HG03469 (cell line): ENCODE measurements at regions not wholly inside any gene's neighbourhood (a gene's known extent, or its start where the extent isn't known, plus 50 kb on each side); places are given as distances from the start of the nearest gene placed in this dataset.
A peak's percentile ranks its signal among the peaks of the same experiment; 100 is the strongest.

ENCODE experiments used
- ATAC-seq: cut with Tn5 transposase; IDR thresholded peaks from one replicate; pipeline ENCODE4 v1.9.1; 2021; ENCODE audit warnings: mild to moderate bottlenecking, moderate library complexity, moderate number of reproducible peaks; ENCODE audit not compliant: unreplicated experiment

DNA sequence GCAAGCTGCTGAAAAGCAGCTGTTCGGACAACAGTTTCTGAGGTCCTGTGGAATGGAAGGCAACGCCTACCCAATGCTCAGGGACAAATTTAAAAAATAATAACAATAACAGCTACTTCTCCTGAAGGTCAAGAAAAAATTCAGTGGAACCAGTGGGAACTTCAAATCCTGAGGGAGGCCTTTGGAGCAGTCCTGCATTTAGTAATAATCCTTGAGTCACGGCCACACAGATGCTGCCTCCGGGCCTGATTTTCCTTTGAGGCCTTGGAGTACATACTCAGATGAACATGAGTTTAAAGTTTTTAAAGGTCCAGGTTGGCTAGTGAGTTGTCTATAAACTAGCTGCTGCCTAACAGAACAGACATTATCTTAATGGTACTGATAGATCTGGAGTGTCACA lies 268.0 kb downstream of the MSRB3 start:
- ATAC-seq = no peak

- ATAC-seq = peak; percentile 99
Observed at GRCh38 chr12:65556676-65557437, 267.4 kb upstream of the HMGA2 start.

DNA sequence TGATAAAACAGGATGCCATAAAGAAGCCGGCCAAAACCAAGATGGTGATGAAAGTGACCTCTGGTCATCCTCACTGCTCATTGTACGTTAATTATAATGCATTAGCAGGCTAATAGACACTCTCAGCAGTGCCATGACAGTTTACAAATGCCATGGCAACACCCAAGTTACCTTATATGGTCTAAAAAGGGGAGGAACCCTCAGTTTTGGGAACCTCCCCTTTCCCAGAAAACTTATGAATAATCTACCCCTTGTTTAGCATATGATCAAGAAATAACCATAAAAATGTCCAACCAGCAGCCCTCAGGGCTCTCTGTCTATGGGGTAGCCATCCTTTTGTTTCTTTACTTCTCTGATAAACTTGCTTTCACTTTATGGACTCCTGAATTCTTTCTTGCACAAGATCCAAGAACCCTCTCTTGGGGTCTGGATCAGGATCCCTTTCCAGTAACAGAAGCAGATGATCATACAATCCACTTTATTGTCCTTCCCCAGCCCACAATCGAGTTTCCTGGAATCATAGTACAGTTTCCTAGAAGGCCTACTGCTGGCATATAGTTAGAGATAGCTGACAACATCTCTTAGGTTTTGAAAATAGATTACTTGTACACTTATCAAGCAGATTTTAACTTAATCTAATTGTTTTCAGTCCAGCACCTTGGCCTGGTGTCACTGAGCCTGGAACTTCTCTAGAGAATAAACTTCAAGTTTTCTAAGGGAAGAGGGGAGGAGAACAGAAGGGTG lies 266.7 kb upstream of the HMGA2 start:
- ATAC-seq = no peak

- ATAC-seq = no peak
Observed at GRCh38 chr12:65560286-65560685, 264.0 kb upstream of the HMGA2 start.

- ATAC-seq = no peak
Observed at GRCh38 chr12:65561798-65562382, 262.4 kb upstream of the HMGA2 start.

GRCh38 chr12:65565601-65566560 lies 258.4 kb upstream of the HMGA2 start:
- ATAC-seq = no peak

- ATAC-seq = no peak
Observed at GRCh38 chr12:65566751-65567150, 257.5 kb upstream of the HMGA2 start.

DNA sequence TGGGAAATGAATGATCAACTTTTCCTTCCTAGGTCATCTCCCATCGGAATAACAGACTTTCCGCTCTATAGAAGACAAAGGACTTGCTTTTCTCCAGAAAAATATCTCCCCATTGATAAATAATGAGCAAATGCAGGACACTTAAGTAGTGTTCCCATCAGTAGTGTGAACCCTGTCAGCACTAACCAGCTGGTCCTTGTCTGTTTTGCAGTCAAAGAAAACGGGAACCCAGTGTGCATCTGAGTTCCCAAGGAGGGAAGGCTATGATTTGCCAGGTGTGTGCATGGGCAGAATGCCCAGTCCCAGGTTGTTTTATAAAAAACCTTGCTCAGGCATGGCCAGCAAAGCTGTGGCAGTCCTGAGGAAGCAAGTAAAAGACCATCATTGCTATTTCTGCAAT lies 256.5 kb upstream of the HMGA2 start:
- ATAC-seq = no peak

- no peak for ATAC-seq
Observed at GRCh38 chr12:65568517-65568916, 255.8 kb upstream of the HMGA2 start.

GRCh38 chr12:65570451-65571130 lies 253.7 kb upstream of the HMGA2 start:
- ATAC-seq = no peak

- ATAC-seq = no peak
Observed at GRCh38 chr12:65574867-65575266, 249.4 kb upstream of the HMGA2 start.

DNA sequence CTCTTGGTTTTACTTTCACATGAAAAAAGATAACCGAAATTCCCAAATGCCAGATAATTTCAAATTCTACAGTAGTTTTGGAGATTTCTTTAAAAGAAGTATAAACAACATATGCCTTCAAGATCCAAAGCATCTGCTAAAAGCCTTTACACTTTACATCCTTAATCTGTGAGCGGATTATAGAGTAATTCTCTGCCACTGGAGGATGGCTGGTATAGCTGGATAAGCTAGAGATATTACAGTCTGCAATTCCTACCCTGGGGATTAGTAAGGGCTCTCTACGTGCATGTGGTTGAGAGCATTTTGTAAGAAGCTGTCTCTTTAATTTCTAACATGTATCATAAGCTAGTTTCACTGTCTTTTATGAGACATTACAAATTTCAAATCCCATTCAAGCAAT lies 240.3 kb upstream of the HMGA2 start:
- ATAC-seq = no peak

DNA sequence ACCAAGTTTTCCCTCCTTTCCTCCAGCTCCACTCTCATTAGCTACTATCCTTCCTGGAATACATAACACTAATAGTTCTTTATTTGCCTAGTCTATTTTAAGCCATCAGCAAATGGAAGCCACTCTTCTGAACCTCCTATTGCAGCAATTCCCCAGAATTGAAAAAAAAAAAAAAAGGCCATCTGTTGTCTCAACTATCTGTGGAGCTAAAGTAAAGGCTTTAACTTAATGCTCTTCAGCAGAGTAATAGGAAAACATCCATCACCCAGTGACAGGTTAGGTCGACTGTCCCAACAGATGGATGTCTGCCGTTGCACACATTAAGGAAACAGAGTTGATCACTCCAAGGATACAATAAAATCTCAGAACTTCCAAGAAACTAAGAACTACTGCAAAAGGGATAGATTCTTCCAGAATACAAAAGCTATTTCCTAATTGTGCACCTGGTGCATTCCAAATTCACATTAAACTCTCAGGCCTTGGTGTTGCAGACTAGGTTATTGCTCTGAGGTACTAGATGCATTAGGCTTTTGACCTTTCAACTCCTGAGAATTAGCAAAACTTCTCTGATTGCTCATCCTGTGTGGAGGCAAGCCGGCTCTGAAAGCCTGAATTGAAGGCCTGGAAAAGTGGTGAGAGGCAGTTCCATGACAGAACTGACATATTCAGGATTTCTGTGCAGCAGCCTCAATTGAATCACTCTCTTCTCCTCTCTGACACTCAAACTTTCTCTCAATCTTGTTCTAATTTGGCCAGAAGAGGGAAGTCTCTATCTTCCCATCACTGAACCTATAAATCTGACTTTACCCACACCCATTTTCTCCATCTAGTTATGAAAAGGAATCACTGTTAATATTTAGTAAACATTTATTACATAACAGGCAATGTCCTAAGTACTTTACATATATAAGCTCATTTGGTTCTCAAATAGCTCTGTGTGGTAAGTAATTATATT lies 238.4 kb upstream of the HMGA2 start:
- no peak for ATAC-seq

- ATAC-seq = no peak
Observed at GRCh38 chr12:65586796-65587195, 237.5 kb upstream of the HMGA2 start.

DNA sequence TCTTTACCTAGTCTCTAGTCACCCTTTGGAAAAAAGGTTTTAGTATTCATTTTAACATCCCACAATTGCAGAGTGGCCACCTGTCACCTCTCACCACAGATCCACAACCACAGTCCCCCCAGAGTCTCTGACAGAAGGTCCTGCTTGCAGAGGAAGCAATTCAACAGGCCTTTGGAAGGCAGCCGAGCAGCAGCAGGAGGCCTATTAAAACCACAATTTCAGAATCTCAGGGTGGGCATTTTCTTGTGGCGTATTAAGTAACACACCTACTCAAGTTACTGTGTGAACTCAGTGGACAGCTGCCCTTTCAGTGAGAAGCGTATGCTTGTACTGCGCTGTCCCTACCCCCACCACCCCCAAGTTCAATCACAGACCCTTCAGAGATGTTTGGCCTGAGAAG lies 234.0 kb upstream of the HMGA2 start:
- ATAC-seq = no peak

GRCh38 chr12:65592416-65592815 lies 231.9 kb upstream of the HMGA2 start:
- ATAC-seq = no peak

DNA sequence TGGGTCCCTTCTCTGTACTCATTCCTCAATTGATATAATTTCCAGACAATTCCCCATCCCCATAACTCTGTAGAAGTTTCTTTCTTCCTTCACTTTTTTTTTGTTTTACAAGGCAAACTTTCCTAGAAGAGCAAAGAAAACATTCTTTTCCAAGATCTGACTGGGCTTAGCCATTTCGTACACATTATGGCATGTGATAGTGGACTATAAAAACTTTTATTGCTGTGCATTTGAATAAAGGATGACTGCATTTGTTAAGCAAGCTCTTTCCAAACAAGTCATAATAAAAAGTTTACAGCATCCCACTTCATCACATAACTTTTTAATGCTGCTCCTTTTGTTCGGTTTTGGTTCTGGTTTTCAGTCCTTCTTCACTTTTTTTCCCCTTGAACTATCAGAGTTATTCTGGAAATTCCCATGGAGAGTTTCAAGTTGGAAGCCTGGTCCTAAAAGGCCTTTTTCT lies 231.0 kb upstream of the HMGA2 start:
- no peak for ATAC-seq

- no peak for ATAC-seq
Observed at GRCh38 chr12:65594409-65594808, 229.9 kb upstream of the HMGA2 start.

- no peak for ATAC-seq
Observed at GRCh38 chr12:65595016-65595560, 229.2 kb upstream of the HMGA2 start.
